LoVo (cell line): ENCODE measurements at regions not wholly inside any gene's neighbourhood (a gene's known extent, or its start where the extent isn't known, plus 50 kb on each side); places are given as distances from the start of the nearest gene placed in this dataset.

Source experiments
- DNase-seq: peaks from one replicate; pipeline ENCODE4 v3.0.0-alpha.2; 2016; ENCODE audit warnings: low spot score

GRCh38 chr15:94749811-94750617, 518.7 kb downstream of the MCTP2 start:
- no peak for DNase-seq

- no peak for DNase-seq
Observed at GRCh38 chr15:94760348-94760747, 529.0 kb downstream of the MCTP2 start.

- no peak for DNase-seq
Observed at GRCh38 chr15:94761574-94761973, 530.2 kb downstream of the MCTP2 start.

GRCh38 chr15:94769089-94769488, 537.7 kb downstream of the MCTP2 start:
- no peak for DNase-seq

GRCh38 chr15:94770199-94770598, 538.8 kb downstream of the MCTP2 start:
- DNase-seq: no peak

- no peak for DNase-seq
Observed at GRCh38 chr15:94777037-94777436, 545.7 kb downstream of the MCTP2 start.

- DNase-seq: no peak
Observed at GRCh38 chr15:94778840-94779239, 547.5 kb downstream of the MCTP2 start.

GRCh38 chr15:94780166-94780565, 548.8 kb downstream of the MCTP2 start:
- DNase-seq: no peak

GRCh38 chr15:94785091-94785490, 553.7 kb downstream of the MCTP2 start:
- DNase-seq: no peak

GRCh38 chr15:94791008-94791407, 559.6 kb downstream of the MCTP2 start:
- DNase-seq: no peak

GRCh38 chr15:94791510-94791909, 560.1 kb downstream of the MCTP2 start:
- DNase-seq: no peak

GRCh38 chr15:94792196-94792595, 560.8 kb downstream of the MCTP2 start:
- DNase-seq: no peak

- DNase-seq: no peak
Observed at GRCh38 chr15:94793207-94793606, 561.8 kb downstream of the MCTP2 start.

GRCh38 chr15:94793641-94794040, 562.3 kb downstream of the MCTP2 start:
- DNase-seq: no peak

- DNase-seq: no peak
Observed at GRCh38 chr15:94804613-94805012, 573.3 kb downstream of the MCTP2 start.

GRCh38 chr15:94815110-94815731, 583.9 kb downstream of the MCTP2 start:
- DNase-seq: no peak

- no peak for DNase-seq
Observed at GRCh38 chr15:94815914-94816313, 584.6 kb downstream of the MCTP2 start.

GRCh38 chr15:94829887-94830884, 598.8 kb downstream of the MCTP2 start:
- DNase-seq: no peak

- DNase-seq: no peak
Observed at GRCh38 chr15:94834000-94834399, 602.6 kb downstream of the MCTP2 start.

- DNase-seq: no peak
Observed at GRCh38 chr15:94834494-94834893, 603.1 kb downstream of the MCTP2 start.

GRCh38 chr15:94838281-94838680, 606.9 kb downstream of the MCTP2 start:
- no peak for DNase-seq
